Activated CD8-positive, alpha-beta T cell treated with anti-CD3 and anti-CD28 coated beads for 36 hours (primary cell): ENCODE measurements at regions not wholly inside any gene's neighbourhood (a gene's known extent, or its start where the extent isn't known, plus 50 kb on each side); places are given as distances from the start of the nearest gene placed in this dataset.

Experiments used
- ATAC-seq: fragments of 200-7000 bp; cut with Tn5 transposase; one replicate; pipeline ENCODE4 v1.10.0; 2021; ENCODE audit warnings: mild to moderate bottlenecking, moderate library complexity
- CTCF ChIA-PET: fragments of 350-600 bp; sonication (Branson Sonifier 250); formaldehyde crosslinking; loops from one replicate; lab custom pipeline; 2021; ENCODE audit warnings: antibody characterized with exemption; lab: Charles Lee
- POLR2A ChIA-PET: fragments of 350-600 bp; sonication (Branson Sonifier 250); formaldehyde crosslinking; loops from one replicate; lab custom pipeline; 2021; ENCODE audit warnings: antibody characterized with exemption; lab: Charles Lee
- DNase-seq: peaks from one replicate; pipeline ENCODE4 v3.0.0-alpha.2; 2020
- H3K27ac Mint-ChIP-seq: one replicate; pipeline ENCODE4 v1.8.0; 2021; ENCODE audit warnings: mild to moderate bottlenecking, mixed read lengths
- H3K27me3 Mint-ChIP-seq: one replicate; pipeline ENCODE4 v1.8.0; 2021; ENCODE audit warnings: mixed read lengths
- H3K36me3 Mint-ChIP-seq: one replicate; pipeline ENCODE4 v1.8.0; 2021; ENCODE audit warnings: low read depth, mixed read lengths
- H3K4me1 Mint-ChIP-seq: one replicate; pipeline ENCODE4 v1.8.0; 2021; ENCODE audit warnings: low read depth, mixed read lengths
- H3K4me3 Mint-ChIP-seq: one replicate; pipeline ENCODE4 v1.8.0; 2021; ENCODE audit warnings: mild to moderate bottlenecking, moderate library complexity, mixed read lengths
- H3K9me3 Mint-ChIP-seq: one replicate; pipeline ENCODE4 v1.8.0; 2021; ENCODE audit warnings: mixed read lengths
- CTCF ChIP-seq: fragments of 200-600 bp; IDR thresholded peaks from one replicate; pipeline ENCODE4 v1.8.0; 2022; ENCODE audit warnings: antibody characterized with exemption, mild to moderate bottlenecking
- intact Hi-C: fragments of 100-400 bp; cut with micrococcal nuclease; formaldehyde crosslinking; loops from one replicate; pipeline ENCODE4 v1.10.0; 2022

GRCh38 chr14:95034788-95035187 is 122.5 kb downstream of the DICER1 start:
- TF ChIP-seq CTCF = no peak
- CTCF ChIA-PET = no interaction called here
- no peaks in the 10 kb centered on the region for H3K4me1 Mint-ChIP-seq
- peaks cover 1% of the 10 kb centered on the region for H3K27me3 Mint-ChIP-seq
- H3K36me3 Mint-ChIP-seq = no peaks in the 10 kb centered on the region
- DNase-seq (no peak), ATAC-seq (no peak)
- H3K9me3 Mint-ChIP-seq = peaks cover 8% of the 10 kb centered on the region
- H3K27ac Mint-ChIP-seq = no peak overlapping the region
- POLR2A ChIA-PET = no interaction called here
- no peak overlapping the region for H3K4me3 Mint-ChIP-seq
- intact Hi-C loops = no loop called here

GRCh38 chr14:95033682-95034632 is 123.4 kb downstream of the DICER1 start:
- POLR2A ChIA-PET = no interaction called here
- no peak overlapping the region for H3K4me3 Mint-ChIP-seq
- H3K27me3 Mint-ChIP-seq = peaks cover 5% of the 10 kb centered on the region
- intact Hi-C loops = no loop called here
- CTCF ChIA-PET = no interaction called here
- no peaks in the 10 kb centered on the region for H3K36me3 Mint-ChIP-seq
- peaks cover 8% of the 10 kb centered on the region for H3K9me3 Mint-ChIP-seq
- ATAC-seq = no peak
- no peaks in the 10 kb centered on the region for H3K4me1 Mint-ChIP-seq
- H3K27ac Mint-ChIP-seq = no peak overlapping the region
- no peak for DNase-seq
- TF ChIP-seq CTCF = no peak

- H3K27me3 Mint-ChIP-seq = peaks cover 5% of the 10 kb centered on the region
- ATAC-seq = no peak
- no peak for DNase-seq
- H3K9me3 Mint-ChIP-seq = peaks cover 8% of the 10 kb centered on the region
- no peak overlapping the region for H3K27ac Mint-ChIP-seq
- H3K4me3 Mint-ChIP-seq = no peak overlapping the region
- no peaks in the 10 kb centered on the region for H3K36me3 Mint-ChIP-seq
- intact Hi-C loops = no loop called here
- no peak for TF ChIP-seq CTCF
- ChIA-PET POLR2A (no interaction called here), CTCF (no interaction called here)
- no peaks in the 10 kb centered on the region for H3K4me1 Mint-ChIP-seq
These were observed 124.3 kb downstream of the DICER1 start for GRCh38 chr14:95033031-95033430.

- Mint-ChIP-seq H3K27ac (no peak overlapping the region), H3K4me1 (no peaks in the 10 kb centered on the region), H3K9me3 (peaks cover 4% of the 10 kb centered on the region), H3K27me3 (peaks cover 5% of the 10 kb centered on the region), H3K4me3 (no peak overlapping the region), H3K36me3 (no peaks in the 10 kb centered on the region)
- DNase-seq = no peak
- ChIA-PET CTCF (no interaction called here), POLR2A (no interaction called here)
- intact Hi-C loops = no loop called here
- ATAC-seq = no peak
- no peak for TF ChIP-seq CTCF
These were observed 130.4 kb downstream of the DICER1 start for GRCh38 chr14:95026851-95027463.

GRCh38 chr14:95025941-95026340 is 131.4 kb downstream of the DICER1 start:
- ATAC-seq (no peak), DNase-seq (no peak)
- Mint-ChIP-seq H3K27ac (no peak overlapping the region), H3K27me3 (peaks cover 5% of the 10 kb centered on the region), H3K36me3 (no peaks in the 10 kb centered on the region), H3K4me1 (peaks cover under 1% of the 10 kb centered on the region), H3K4me3 (no peak overlapping the region), H3K9me3 (peaks cover 6% of the 10 kb centered on the region)
- no peak for TF ChIP-seq CTCF
- intact Hi-C loops = no loop called here
- ChIA-PET CTCF (no interaction called here), POLR2A (no interaction called here)
